Breast epithelium (tissue), 4 donors: ENCODE measurements at regions not wholly inside any gene's neighbourhood (a gene's known extent, or its start where the extent isn't known, plus 50 kb on each side); places are given as distances from the start of the nearest gene placed in this dataset.

ENCODE experiments used
- DNase-seq, 2 donors: peaks; one replicate each; pipeline ENCODE4 v3.0.0-alpha.2; 2019; ENCODE audit warnings: low spot score in 2 of 2
- H3K27ac ChIP-seq, 2 donors: fragments of 200-600 bp; sonication (generic) in 1 of 2; one replicate each; pipeline ENCODE4 v1.5.1; 2016 to 2019; ENCODE audit warnings: mild to moderate bottlenecking in 1 of 2
- H3K27me3 ChIP-seq, 2 donors: fragments of 200-600 bp; sonication (generic) in 1 of 2; one replicate each; pipeline versions ENCODE4 v1.5.1 to v1.6.0; 2017 to 2019; ENCODE audit warnings: control low read depth in 1 of 2, mild to moderate bottlenecking in 1 of 2
- H3K36me3 ChIP-seq: fragments of 200-600 bp; one replicate; pipeline ENCODE4 v1.5.1; 2019
- H3K4me1 ChIP-seq, 2 donors: fragments of 200-600 bp; sonication (generic); one replicate each; pipeline ENCODE4 v1.5.1; 2016 to 2019; ENCODE audit warnings: control low read depth in 1 of 2
- H3K4me3 ChIP-seq, 3 donors: fragments of 200-600 bp; sonication (generic); 1 replicate in 2 of 3; 2 replicates in 1 of 3; pipeline ENCODE4 v1.5.1; 2016 to 2019; ENCODE audit warnings: mild to moderate bottlenecking in 3 of 3, moderate library complexity in 2 of 3
- H3K9me3 ChIP-seq, 2 donors: fragments of 200-600 bp; sonication (generic) in 1 of 2; one replicate each; pipeline ENCODE4 v1.5.1; 2016 to 2019; ENCODE audit warnings: control low read depth in 1 of 2
- CTCF ChIP-seq, 3 donors: fragments of 450-650 bp; IDR thresholded peaks; one replicate each; pipeline ENCODE4 v1.5.1; 2016 to 2017; ENCODE audit warnings: antibody characterized with exemption in 3 of 3, mild to moderate bottlenecking in 3 of 3, moderate library complexity in 3 of 3
- POLR2A ChIP-seq: fragments of 450-650 bp; IDR thresholded peaks from one replicate; pipeline ENCODE4 v1.6.1; 2016; ENCODE audit warnings: antibody characterized with exemption, mild to moderate bottlenecking, moderate library complexity
- POLR2AphosphoS5 ChIP-seq, 3 donors: sonication (generic); formaldehyde crosslinking; IDR thresholded peaks; one replicate each; pipeline ENCODE4 v1.6.1; 2017; ENCODE audit warnings: antibody characterized with exemption in 3 of 3
- intact Hi-C: fragments of 100-400 bp; cut with DNase I; formaldehyde crosslinking; loops from one replicate; pipeline ENCODE4 v1.15.1; 2023; ENCODE audit warnings: low total_unique reads

- Histone ChIP-seq H3K4me3 (no peak overlapping the region), H3K27ac (no peak overlapping the region), H3K9me3 (no peaks in the 10 kb centered on the region), H3K27me3 (no peaks in the 10 kb centered on the region), H3K36me3 (no peaks in the 10 kb centered on the region), H3K4me1 (no peaks in the 10 kb centered on the region)
- no peak for DNase-seq
- TF ChIP-seq POLR2A (no peak), CTCF (IDR thresholded peaks at IDR 0.05) (no peak), POLR2AphosphoS5 (IDR thresholded peaks at IDR 0.05) (no peak)
- intact Hi-C loops: no loop called here
These were observed 868.4 kb downstream of the SORCS3 start for GRCh38 chr10:105509517-105509916.

GRCh38 chr10:105506262-105506661, 865.2 kb downstream of the SORCS3 start:
- Histone ChIP-seq H3K4me3 (no peak overlapping the region), H3K27ac (no peak overlapping the region), H3K36me3 (no peaks in the 10 kb centered on the region), H3K27me3 (no peaks in the 10 kb centered on the region), H3K9me3 (no peaks in the 10 kb centered on the region), H3K4me1 (no peaks in the 10 kb centered on the region)
- no peak for TF ChIP-seq POLR2A
- TF ChIP-seq CTCF (IDR thresholded peaks at IDR 0.05): no peak
- TF ChIP-seq POLR2AphosphoS5 (IDR thresholded peaks at IDR 0.05): no peak
- intact Hi-C loops: no loop called here
- no peak for DNase-seq

- no peaks in the 10 kb centered on the region for H3K9me3 ChIP-seq
- H3K4me3 ChIP-seq: no peak overlapping the region
- DNase-seq: no peak
- TF ChIP-seq POLR2AphosphoS5 (IDR thresholded peaks at IDR 0.05) (no peak), POLR2A (no peak), CTCF (IDR thresholded peaks at IDR 0.05) (no peak)
- H3K36me3 ChIP-seq: no peaks in the 10 kb centered on the region
- intact Hi-C loops: no loop called here
- no peaks in the 10 kb centered on the region for H3K4me1 ChIP-seq
- H3K27me3 ChIP-seq: no peaks in the 10 kb centered on the region
- H3K27ac ChIP-seq: no peak overlapping the region
These were observed 862.6 kb downstream of the SORCS3 start for GRCh38 chr10:105503714-105504113.

- TF ChIP-seq CTCF (IDR thresholded peaks at IDR 0.05) (no peak), POLR2AphosphoS5 (IDR thresholded peaks at IDR 0.05) (no peak), POLR2A (no peak)
- intact Hi-C loops: no loop called here
- Histone ChIP-seq H3K4me3 (no peak overlapping the region), H3K4me1 (no peaks in the 10 kb centered on the region), H3K9me3 (no peaks in the 10 kb centered on the region), H3K27ac (no peak overlapping the region), H3K27me3 (no peaks in the 10 kb centered on the region), H3K36me3 (no peaks in the 10 kb centered on the region)
- DNase-seq: no peak
These were observed 861.0 kb downstream of the SORCS3 start for GRCh38 chr10:105502058-105502457.

- Histone ChIP-seq H3K4me1 (no peaks in the 10 kb centered on the region), H3K27me3 (no peaks in the 10 kb centered on the region), H3K4me3 (no peak overlapping the region), H3K27ac (no peak overlapping the region), H3K9me3 (no peaks in the 10 kb centered on the region), H3K36me3 (no peaks in the 10 kb centered on the region)
- TF ChIP-seq POLR2AphosphoS5 (IDR thresholded peaks at IDR 0.05) (no peak), CTCF (IDR thresholded peaks at IDR 0.05) (no peak)
- intact Hi-C loops: no loop called here
- DNase-seq: no peak
These were observed 853.9 kb downstream of the SORCS3 start for GRCh38 chr10:105494944-105495343.
